ENCODE measurements at regions not wholly inside any gene's neighbourhood (a gene's known extent, or its start where the extent isn't known, plus 50 kb on each side); places are given as distances from the start of the nearest gene placed in this dataset.

DNA sequence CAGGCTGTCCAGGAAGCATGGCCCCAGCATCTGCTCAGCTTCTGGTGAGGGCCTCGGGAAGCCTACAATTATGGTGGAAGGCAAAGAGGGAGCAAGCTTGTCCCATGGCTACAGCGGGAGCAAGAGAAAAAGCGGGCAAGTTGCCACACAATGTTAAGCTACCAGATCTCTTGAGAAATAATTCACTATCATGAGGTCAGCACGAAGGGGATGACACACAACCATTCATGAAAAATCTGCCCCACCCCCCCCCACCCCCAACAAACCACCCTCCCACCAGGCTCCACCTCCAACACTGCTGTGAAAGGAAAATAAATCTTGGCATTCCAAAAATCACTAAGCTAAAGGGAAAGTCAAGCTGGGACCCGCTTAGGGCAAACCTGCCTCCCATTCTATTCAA is 545.8 kb upstream of the NRP1 start:
- Histone ChIP-seq H3K27ac (replicated peaks) (no peak overlapping the region), H3K36me3 (no peaks in the 10 kb centered on the region), H3K27me3 (ENCODE audit: low read depth) (no peaks in the 10 kb centered on the region), H3K4me1 (no peaks in the 10 kb centered on the region), H3K4me3 (no peak overlapping the region), H3K9me3 (replicated peaks) (no peaks in the 10 kb centered on the region)
- intact Hi-C loops (cut with micrococcal nuclease), result no loop called here
- TF ChIP-seq, protein P1, sequence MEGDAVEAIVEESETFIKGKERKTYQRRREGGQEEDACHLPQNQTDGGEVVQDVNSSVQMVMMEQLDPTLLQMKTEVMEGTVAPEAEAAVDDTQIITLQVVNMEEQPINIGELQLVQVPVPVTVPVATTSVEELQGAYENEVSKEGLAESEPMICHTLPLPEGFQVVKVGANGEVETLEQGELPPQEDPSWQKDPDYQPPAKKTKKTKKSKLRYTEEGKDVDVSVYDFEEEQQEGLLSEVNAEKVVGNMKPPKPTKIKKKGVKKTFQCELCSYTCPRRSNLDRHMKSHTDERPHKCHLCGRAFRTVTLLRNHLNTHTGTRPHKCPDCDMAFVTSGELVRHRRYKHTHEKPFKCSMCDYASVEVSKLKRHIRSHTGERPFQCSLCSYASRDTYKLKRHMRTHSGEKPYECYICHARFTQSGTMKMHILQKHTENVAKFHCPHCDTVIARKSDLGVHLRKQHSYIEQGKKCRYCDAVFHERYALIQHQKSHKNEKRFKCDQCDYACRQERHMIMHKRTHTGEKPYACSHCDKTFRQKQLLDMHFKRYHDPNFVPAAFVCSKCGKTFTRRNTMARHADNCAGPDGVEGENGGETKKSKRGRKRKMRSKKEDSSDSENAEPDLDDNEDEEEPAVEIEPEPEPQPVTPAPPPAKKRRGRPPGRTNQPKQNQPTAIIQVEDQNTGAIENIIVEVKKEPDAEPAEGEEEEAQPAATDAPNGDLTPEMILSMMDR (IDR thresholded peaks at IDR 0.05; ENCODE audit: borderline replicate concordance), result no peak
- DNase-seq, result no peak

DNA sequence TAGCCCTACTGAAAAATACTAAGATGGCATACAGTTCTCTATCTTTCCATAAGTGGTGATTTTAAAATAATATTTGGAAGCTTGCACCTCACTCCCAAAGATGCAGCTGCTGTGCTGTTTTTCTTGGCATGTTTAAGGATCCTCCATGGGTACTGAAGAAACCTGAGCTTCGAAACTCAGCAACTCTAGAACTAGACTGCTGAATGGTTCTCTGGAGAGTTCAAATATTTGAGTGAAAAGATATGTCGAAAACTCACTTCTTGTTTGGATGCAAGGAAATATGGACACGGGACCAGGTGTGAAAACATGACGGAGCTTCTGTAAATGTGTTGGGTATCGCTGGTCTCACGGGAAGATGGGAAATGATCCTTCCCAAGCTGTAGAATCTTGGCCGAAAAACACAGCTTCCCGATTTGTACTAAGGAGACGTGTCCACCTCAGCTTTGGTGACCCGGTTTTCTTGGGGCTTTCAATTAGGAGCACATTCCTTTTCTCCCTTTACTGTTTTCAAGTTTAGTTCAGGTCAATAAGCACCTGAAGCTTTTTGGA is 543.8 kb upstream of the NRP1 start:
- intact Hi-C loops (cut with micrococcal nuclease), result no loop called here
- no peaks in the 10 kb centered on the region for H3K36me3 ChIP-seq
- H3K9me3 ChIP-seq (replicated peaks), result no peaks in the 10 kb centered on the region
- TF ChIP-seq, protein P1 (IDR thresholded peaks at IDR 0.05; ENCODE audit: borderline replicate concordance), result no peak
- H3K4me3 ChIP-seq, result no peak overlapping the region
- H3K4me1 ChIP-seq, result no peaks in the 10 kb centered on the region
- no peak for DNase-seq
- no peaks in the 10 kb centered on the region for H3K27me3 ChIP-seq (ENCODE audit: low read depth)
- no peak overlapping the region for H3K27ac ChIP-seq (replicated peaks)

DNA sequence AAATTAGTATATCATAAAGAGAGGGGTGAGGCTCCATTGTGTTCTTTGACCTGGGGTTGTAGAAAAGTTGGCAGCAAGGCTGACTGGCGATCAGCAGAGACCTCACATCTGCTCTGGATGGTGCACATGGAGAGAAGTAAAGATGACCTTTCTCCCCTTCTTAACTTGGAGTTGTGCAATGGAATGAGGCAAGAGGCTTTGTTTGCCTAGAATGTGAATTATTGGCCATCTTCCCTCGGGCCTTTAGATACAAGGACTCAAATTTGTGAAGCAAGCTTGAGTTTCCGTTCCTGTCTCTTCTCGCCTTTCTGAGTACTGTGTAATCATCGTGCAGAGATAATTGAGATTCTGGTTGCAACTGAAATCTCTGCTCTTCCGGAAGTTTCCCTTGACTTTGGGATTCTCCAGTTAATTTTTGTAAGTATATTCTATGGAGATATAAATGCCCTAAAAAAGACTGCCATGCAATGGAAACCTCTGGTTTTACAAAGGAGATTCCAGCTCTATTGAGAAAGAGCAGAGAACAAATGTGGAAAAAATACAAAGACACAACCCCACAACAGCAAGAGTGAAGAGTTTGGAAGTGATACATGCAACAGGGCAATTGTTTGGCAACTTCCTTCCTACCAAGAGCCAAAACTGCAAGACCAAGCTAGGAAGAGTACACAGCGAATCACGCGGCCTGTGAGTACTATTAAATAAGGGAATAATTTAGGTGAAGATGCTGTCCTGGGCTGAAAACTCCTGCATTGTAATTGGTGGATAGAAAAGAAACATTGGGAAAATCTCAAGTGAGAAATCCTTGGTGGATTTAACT is 542.3 kb upstream of the NRP1 start:
- H3K27me3 ChIP-seq (ENCODE audit: low read depth), result no peaks in the 10 kb centered on the region
- H3K36me3 ChIP-seq, result no peaks in the 10 kb centered on the region
- TF ChIP-seq, protein P1 (IDR thresholded peaks at IDR 0.05; ENCODE audit: borderline replicate concordance), result no peak
- H3K4me1 ChIP-seq, result no peaks in the 10 kb centered on the region
- no peak for DNase-seq
- no peak overlapping the region for H3K4me3 ChIP-seq
- no peak overlapping the region for H3K27ac ChIP-seq (replicated peaks)
- H3K9me3 ChIP-seq (replicated peaks), result no peaks in the 10 kb centered on the region
- intact Hi-C loops (cut with micrococcal nuclease), result no loop called here

DNA sequence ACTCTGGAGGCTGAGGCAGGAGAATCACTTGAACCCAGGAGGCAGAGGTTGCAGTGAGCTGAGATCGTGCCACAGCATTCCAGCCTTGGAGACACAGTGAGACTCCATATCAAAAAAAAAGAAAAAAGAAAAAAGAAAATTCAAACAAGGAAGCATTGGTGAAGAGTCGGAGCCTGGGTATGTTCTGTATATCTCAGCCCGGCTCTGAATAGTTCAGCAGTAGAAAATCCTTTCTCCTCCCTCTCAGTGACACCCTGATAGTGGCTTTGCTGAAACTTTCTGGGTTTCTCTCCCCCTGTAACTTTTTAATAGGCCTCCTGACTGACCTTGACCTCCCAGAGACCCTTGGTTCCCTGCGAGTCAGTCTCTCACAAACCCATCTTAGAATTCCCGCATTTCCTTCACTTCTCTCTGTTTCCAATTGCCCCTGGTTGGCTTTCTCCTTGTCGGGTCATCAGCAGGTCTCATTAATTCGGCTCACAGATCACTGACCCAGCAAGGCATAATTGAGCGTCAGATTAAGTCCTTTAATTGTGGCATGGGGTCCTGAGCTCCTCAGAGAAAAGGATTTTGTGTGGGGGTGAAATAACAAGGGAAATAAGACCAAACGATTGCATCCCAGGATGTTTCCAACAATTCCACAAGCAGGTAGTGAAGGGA is 541.6 kb upstream of the NRP1 start:
- Histone ChIP-seq H3K9me3 (replicated peaks) (no peaks in the 10 kb centered on the region), H3K36me3 (no peaks in the 10 kb centered on the region), H3K4me1 (no peaks in the 10 kb centered on the region), H3K4me3 (no peak overlapping the region), H3K27me3 (ENCODE audit: low read depth) (no peaks in the 10 kb centered on the region), H3K27ac (replicated peaks) (no peak overlapping the region)
- no peak for DNase-seq
- intact Hi-C loops (cut with micrococcal nuclease), result no loop called here
- TF ChIP-seq, protein P1 (IDR thresholded peaks at IDR 0.05; ENCODE audit: borderline replicate concordance), result no peak

DNA sequence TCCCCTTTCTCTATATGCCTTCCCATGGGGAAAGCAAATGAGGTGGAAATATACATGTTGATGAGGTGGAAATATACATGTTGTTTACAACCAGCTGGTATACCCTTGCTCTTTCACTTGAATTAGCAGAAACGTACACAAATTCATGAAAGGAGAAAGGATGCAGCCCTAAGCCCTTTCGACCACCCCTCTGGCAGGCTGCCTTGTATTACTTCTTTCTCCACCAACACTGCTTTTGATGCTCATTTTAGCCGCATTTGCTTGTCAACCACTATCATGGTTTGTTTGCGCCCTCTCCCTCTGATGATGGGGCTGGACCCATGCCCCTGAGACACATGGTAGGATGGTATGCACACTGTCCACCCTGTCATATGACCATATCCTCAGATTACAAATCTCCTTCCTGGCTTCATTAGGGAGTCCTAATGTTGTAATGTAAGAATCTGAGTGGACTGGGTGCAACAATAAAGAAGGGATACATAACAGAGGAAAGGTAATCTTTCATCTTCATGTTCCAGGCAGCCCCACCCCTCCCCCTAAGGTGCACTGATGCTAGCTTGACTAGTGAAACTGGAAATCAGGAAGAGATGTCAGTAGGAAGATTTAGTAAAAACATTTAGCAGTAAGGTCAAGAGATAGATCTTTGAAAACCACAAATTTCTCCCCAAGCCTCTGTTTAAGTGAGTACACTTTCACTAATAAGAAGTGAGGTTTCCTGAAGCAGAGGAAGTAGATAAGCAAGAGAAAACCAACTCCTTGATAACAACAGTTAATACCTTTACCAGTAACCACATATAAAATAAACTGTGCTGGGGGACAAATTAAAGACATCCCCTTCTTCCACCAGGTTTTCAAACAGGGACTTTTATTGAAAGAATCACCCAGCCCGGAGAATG is 536.8 kb upstream of the NRP1 start:
- Histone ChIP-seq H3K4me3 (no peak overlapping the region), H3K36me3 (no peaks in the 10 kb centered on the region), H3K9me3 (replicated peaks) (no peaks in the 10 kb centered on the region), H3K4me1 (peaks cover 6% of the 10 kb centered on the region), H3K27ac (replicated peaks) (no peak overlapping the region), H3K27me3 (ENCODE audit: low read depth) (no peaks in the 10 kb centered on the region)
- TF ChIP-seq, protein P1 (IDR thresholded peaks at IDR 0.05; ENCODE audit: borderline replicate concordance), result no peak
- intact Hi-C loops (cut with micrococcal nuclease), result no loop called here
- DNase-seq, result no peak

All from left ventricle myocardium inferior (tissue), 1 donor.